NCI-H2196 treated with DMSO at 0.1 percent for 48 hours (cell line): ENCODE measurements at regions not wholly inside any gene's neighbourhood (a gene's known extent, or its start where the extent isn't known, plus 50 kb on each side); places are given as distances from the start of the nearest gene placed in this dataset.
A peak's percentile ranks its signal among the peaks of the same experiment; 100 is the strongest.
"Not testable (repeated sequence)": the region's sequence is repeated elsewhere in the genome, so short reads cannot be mapped to it uniquely, and the experiment has no call there.

ENCODE experiments used
- DNase-seq: peaks from one replicate; lab custom pipeline; 2025; ENCODE audit not compliant: unreplicated experiment; lab: John Stamatoyannopoulos, UW

GRCh38 chr9:78123808-78124207 lies 92.2 kb upstream of the GNAQ start:
- DNase-seq: no peak

GRCh38 chr9:78122631-78123030 lies 91.0 kb upstream of the GNAQ start:
- no peak for DNase-seq

GRCh38 chr9:78121488-78121887 lies 89.9 kb upstream of the GNAQ start:
- peak; percentile 20 for DNase-seq

DNA sequence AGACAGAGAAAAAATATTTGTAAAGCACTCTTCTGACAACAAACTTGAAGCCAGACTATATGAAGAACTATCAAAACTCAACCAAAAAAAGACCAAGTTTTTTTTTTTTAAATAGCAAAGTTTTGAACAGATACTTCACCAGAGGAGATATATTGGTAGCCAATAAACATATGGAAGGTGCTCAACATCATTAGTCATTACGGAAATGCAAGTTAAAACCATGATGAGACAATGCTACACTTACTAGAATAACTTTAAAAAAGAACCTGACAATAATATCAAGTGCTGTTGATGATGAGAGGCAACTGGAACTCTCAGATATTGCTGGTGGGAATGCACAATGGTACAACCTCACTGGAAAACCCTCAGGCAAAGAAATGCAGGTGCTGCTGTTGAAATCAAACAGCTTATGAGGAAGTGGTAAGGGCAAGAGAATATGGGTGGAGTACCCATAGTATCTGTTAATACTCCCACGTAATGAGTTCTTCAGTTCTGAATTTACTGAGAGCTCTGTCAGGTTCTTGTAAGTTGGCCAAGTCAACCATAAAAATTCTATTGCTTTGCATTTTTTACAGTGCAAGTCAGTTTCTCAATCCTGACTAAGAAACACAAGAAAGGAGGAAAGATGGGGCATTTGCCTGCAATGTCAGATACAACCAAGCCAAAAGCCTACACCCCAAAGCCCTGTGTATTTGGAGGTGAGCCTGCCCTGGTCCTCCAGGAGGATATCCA lies 87.3 kb upstream of the GNAQ start:
- DNase-seq: no peak

DNA sequence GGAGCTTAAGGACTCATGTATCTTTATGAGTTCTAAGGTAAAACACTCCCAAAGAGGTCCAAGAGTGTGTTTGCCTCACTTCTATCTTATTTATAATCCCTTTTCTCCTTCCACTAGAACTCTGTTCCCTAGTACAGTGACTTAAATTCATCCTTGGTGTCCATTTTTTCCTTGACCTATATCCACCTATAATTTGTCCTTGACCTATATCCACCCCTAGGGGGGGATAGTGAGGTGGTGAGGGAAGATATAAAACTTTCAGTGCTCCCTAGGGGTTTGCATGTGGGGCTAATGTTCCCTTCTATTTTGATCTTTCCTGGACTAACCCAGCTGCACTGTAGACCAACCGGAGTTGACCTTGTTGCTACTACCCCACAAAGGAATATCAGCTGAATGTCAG lies 83.5 kb upstream of the GNAQ start:
- DNase-seq: no peak

GRCh38 chr9:78114581-78114980 lies 83.0 kb upstream of the GNAQ start:
- DNase-seq: no peak

DNA sequence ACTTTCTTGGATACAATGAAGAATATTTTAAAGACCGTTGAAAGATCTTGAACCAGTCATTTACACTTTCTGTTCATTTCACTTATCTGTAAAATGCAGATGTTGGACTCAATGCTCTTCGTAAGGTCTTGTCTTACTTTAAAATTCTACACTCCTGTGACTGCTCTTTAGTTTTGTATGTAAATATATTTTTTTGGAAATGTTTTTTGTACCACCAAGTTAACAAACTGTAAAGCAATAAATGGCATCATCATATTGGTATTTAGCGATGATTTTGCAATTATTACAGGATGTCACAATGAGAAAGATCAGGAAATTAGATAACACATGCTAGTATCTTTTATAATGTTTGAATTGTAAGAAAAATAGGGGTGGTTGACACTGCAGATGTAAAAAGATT lies 80.8 kb upstream of the GNAQ start:
- no peak for DNase-seq

GRCh38 chr9:78112004-78112403 lies 80.4 kb upstream of the GNAQ start:
- no peak for DNase-seq

DNA sequence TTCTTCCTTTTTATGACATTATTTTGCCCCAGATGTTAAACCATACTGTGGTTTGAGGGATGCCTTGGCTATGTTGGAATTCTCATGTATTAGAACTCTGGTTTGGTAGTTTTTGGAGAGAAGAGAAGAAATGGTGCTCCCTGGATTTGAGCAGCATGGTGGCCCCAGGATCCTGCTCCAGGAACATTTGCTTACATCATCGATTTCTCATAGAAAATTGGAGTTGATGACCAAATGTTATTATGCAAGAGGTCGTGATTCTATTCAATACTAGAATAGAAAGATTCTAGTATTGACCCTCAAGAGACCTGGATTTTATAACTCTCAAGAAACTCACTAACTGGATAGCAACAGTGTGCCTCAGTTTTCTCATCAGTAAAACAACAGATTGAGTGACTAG lies 77.5 kb upstream of the GNAQ start:
- DNase-seq: no peak

GRCh38 chr9:78106586-78106985 lies 75.0 kb upstream of the GNAQ start:
- DNase-seq: not testable (repeated sequence)

GRCh38 chr9:78103971-78104433 lies 72.4 kb upstream of the GNAQ start:
- no peak for DNase-seq

DNA sequence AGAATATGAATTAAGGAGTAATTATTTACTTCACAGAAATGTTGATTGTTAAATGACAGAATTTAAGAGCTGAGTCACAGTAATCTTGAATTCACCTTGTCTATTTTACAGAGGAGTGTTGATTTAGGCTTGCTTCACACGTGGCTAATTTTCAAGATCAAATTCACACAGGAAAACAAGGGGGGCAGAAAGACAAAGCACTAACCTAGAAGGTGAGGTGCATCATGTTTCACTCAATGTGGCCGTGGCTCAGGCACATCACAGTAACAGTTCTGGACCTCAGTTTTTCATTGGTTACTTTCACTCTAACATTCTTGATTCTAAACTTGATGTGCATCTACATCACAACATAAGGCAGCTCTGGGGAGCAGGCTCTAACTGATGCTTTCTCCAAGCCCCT lies 69.6 kb upstream of the GNAQ start:
- DNase-seq: no peak

- no peak for DNase-seq
Observed at GRCh38 chr9:78097541-78097940, 65.9 kb upstream of the GNAQ start.

DNA sequence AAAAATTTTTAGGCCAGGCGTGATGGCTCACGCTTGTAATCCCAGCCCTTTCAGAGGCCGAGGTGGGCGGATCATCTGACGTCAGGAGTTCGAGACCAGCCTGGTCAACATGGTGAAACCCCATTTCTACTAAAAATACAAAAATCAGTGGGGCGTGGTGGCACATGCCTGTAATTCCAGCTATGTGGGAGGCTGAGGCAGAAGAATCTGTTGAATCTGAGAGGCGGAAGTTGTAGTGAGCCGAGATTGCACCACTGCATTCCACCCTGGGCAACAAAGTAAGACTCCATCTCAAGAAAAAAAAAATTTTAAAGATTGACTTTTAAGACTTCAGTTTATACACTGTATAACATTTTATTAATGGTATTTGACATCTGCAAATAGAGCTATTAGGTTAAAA lies 60.1 kb upstream of the GNAQ start:
- DNase-seq: no peak

- DNase-seq: no peak
Observed at GRCh38 chr9:78089111-78089510, 57.5 kb upstream of the GNAQ start.

DNA sequence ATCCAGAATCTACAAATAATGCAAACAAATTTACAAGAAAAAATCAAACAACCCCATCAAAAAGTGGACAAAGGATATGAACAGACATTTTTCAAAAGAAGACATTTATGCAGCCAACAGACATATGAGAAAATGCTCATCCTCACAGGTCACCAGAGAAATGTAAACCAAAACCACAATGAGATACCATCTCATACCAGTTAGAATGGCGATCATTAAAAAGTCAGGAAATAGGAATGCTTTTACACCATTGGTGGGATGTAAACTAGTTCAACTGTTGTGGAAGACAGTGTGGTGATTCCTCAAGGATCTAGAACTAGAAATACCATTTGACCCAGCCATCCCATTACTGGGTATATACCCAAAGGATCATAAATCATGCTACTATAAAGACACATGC lies 56.6 kb upstream of the GNAQ start:
- not testable (repeated sequence) for DNase-seq
